DND-41 (cell line): ENCODE measurements at regions not wholly inside any gene's neighbourhood (a gene's known extent, or its start where the extent isn't known, plus 50 kb on each side); places are given as distances from the start of the nearest gene placed in this dataset.

ENCODE experiments used
- EZH2 ChIP-seq: IDR thresholded peaks from 3 replicates; pipeline ENCODE4 v1.6.1; 2012; ENCODE audit warnings: borderline replicate concordance, low read depth, mild to moderate bottlenecking, moderate library complexity, low read length, inconsistent platforms; ENCODE audit not compliant: severe bottlenecking
- TF ChIP-seq, protein P1 (sequence below): IDR thresholded peaks from 2 replicates; pipeline ENCODE4 v1.5.1; 2012; ENCODE audit warnings: borderline replicate concordance, low read length, moderate library complexity, mild to moderate bottlenecking; ENCODE audit not compliant: poor library complexity, severe bottlenecking; ENCODE audit errors: extremely low read depth

DNA sequence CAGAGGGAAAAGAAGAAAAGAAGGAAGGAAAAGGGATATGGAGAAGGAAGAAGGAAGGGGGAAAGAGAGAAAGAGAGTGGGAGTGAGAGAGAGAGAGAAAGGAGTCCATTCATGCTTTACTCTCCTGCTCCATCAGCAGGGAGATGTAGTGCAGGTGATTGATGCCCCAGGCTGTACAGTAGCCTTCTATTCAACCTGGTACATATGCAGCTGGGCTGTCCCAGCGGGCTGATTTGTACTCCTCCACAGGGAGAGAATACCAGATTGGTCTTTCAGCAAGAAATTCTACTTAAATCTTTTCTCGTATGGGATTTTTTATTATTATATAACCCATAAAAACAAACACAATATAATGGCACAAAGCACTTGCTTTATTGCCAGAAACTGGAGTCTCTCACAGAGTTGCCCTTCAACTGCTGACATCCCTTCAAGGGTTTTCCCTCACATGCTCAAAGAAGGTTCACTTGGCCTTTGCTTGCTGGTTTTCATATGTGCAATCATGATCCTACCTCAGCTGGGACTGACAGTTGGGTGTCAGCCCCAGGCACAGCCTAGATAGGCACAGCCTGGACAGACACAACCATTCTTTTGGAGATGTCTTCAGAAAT, 380.1 kb upstream of the RIOK2 start:
- no peak for TF ChIP-seq EZH2
- TF ChIP-seq, protein P1, sequence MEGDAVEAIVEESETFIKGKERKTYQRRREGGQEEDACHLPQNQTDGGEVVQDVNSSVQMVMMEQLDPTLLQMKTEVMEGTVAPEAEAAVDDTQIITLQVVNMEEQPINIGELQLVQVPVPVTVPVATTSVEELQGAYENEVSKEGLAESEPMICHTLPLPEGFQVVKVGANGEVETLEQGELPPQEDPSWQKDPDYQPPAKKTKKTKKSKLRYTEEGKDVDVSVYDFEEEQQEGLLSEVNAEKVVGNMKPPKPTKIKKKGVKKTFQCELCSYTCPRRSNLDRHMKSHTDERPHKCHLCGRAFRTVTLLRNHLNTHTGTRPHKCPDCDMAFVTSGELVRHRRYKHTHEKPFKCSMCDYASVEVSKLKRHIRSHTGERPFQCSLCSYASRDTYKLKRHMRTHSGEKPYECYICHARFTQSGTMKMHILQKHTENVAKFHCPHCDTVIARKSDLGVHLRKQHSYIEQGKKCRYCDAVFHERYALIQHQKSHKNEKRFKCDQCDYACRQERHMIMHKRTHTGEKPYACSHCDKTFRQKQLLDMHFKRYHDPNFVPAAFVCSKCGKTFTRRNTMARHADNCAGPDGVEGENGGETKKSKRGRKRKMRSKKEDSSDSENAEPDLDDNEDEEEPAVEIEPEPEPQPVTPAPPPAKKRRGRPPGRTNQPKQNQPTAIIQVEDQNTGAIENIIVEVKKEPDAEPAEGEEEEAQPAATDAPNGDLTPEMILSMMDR: no peak
